Mesenchymal stem cell (in vitro differentiated cells and primary cell): ENCODE measurements at regions not wholly inside any gene's neighbourhood (a gene's known extent, or its start where the extent isn't known, plus 50 kb on each side); places are given as distances from the start of the nearest gene placed in this dataset.

Experiments used
- DNase-seq: peaks from one replicate; pipeline ENCODE4 v3.0.0-alpha.2; 2013
- H2AFZ ChIP-seq: one replicate; pipeline ENCODE4 v1.6.1; 2013; ENCODE audit warnings: low read depth, mild to moderate bottlenecking, control low read depth, inconsistent platforms, low read length, moderate library complexity
- H2AK5ac ChIP-seq: 2 replicates; pipeline ENCODE4 v1.6.1; 2013; ENCODE audit warnings: low read length, moderate library complexity, mild to moderate bottlenecking, inconsistent platforms; ENCODE audit not compliant: severe bottlenecking
- H2BK120ac ChIP-seq: one replicate; pipeline ENCODE4 v1.6.1; 2013; ENCODE audit warnings: low read depth, mild to moderate bottlenecking, inconsistent platforms, low read length, moderate library complexity
- H2BK12ac ChIP-seq, 2 experiments: one replicate each; pipeline ENCODE4 v1.6.1; 2013; ENCODE audit warnings: inconsistent platforms in 2 of 2, low read length in 2 of 2, mild to moderate bottlenecking in 2 of 2, moderate library complexity in 2 of 2, control low read depth in 1 of 2
- H2BK15ac ChIP-seq: one replicate; pipeline ENCODE4 v1.6.1; 2013; ENCODE audit warnings: mild to moderate bottlenecking, low read depth, inconsistent platforms; ENCODE audit not compliant: poor library complexity, severe bottlenecking
- H2BK5ac ChIP-seq: 2 replicates; pipeline ENCODE4 v1.6.1; 2013; ENCODE audit warnings: low read depth, mild to moderate bottlenecking, low read length, control low read depth, inconsistent platforms; ENCODE audit not compliant: poor library complexity, severe bottlenecking
- H3K14ac ChIP-seq, 2 experiments: one replicate each; pipeline ENCODE4 v1.6.1; 2013; ENCODE audit warnings: inconsistent platforms in 2 of 2, low read length in 2 of 2, control low read depth in 1 of 2, mild to moderate bottlenecking in 1 of 2, moderate library complexity in 1 of 2
- H3K18ac ChIP-seq, 2 experiments: one replicate each; pipeline ENCODE4 v1.6.1; 2013; ENCODE audit warnings: inconsistent platforms in 2 of 2, low read length in 2 of 2, control low read depth in 1 of 2, low read depth in 1 of 2, mild to moderate bottlenecking in 1 of 2
- H3K23ac ChIP-seq, 2 experiments: one replicate each; pipeline ENCODE4 v1.6.1; 2013; ENCODE audit warnings: inconsistent platforms in 2 of 2, low read length in 2 of 2, mild to moderate bottlenecking in 2 of 2, moderate library complexity in 2 of 2, control low read depth in 1 of 2
- H3K27ac ChIP-seq: 2 replicates; pipeline ENCODE4 v1.5.1; 2013; ENCODE audit warnings: mild to moderate bottlenecking, moderate library complexity, low read length, control low read depth, inconsistent platforms; ENCODE audit not compliant: poor library complexity, severe bottlenecking
- H3K27me3 ChIP-seq, 2 experiments: 2 replicates each; pipeline versions ENCODE4 v1.6.1 to v1.7.0; 2013; ENCODE audit warnings: low read length in 2 of 2, mild to moderate bottlenecking in 2 of 2, moderate library complexity in 2 of 2, control low read depth in 1 of 2, inconsistent platforms in 1 of 2; ENCODE audit not compliant: control insufficient read depth in 1 of 2, insufficient read depth in 1 of 2
- H3K36me3 ChIP-seq, 2 experiments: 2 replicates each; pipeline versions ENCODE4 v1.6.1 to v1.7.0; 2013; ENCODE audit warnings: low read length in 2 of 2, control low read depth in 1 of 2, inconsistent platforms in 1 of 2, low read depth in 1 of 2, mild to moderate bottlenecking in 1 of 2; ENCODE audit not compliant: insufficient read depth in 2 of 2, control insufficient read depth in 1 of 2
- H3K4ac ChIP-seq, 2 experiments: one replicate each; pipeline ENCODE4 v1.6.1; 2013; ENCODE audit warnings: inconsistent platforms in 2 of 2, low read length in 2 of 2, mild to moderate bottlenecking in 2 of 2, moderate library complexity in 2 of 2, control low read depth in 1 of 2, low read depth in 1 of 2
- H3K4me1 ChIP-seq: 2 replicates; pipeline ENCODE4 v1.6.1; 2013; ENCODE audit warnings: low read depth, low read length, control low read depth; ENCODE audit not compliant: control insufficient read depth, insufficient read depth
- H3K4me2 ChIP-seq: 2 replicates; pipeline ENCODE4 v1.6.1; 2013; ENCODE audit warnings: low read length, mild to moderate bottlenecking, inconsistent platforms; ENCODE audit not compliant: poor library complexity, severe bottlenecking
- H3K4me3 ChIP-seq, 2 experiments: 2 replicates each; pipeline versions ENCODE4 v1.5.1 to v1.7.0; 2013; ENCODE audit warnings: low read length in 2 of 2, mild to moderate bottlenecking in 2 of 2, control low read depth in 1 of 2, low read depth in 1 of 2; ENCODE audit not compliant: insufficient read depth in 1 of 2
- H3K79me1 ChIP-seq: replicated peaks from 2 replicates; pipeline ENCODE4 v1.6.1; 2013; ENCODE audit warnings: mild to moderate bottlenecking, control low read depth, low read length, inconsistent platforms; ENCODE audit not compliant: poor library complexity, severe bottlenecking
- H3K9ac ChIP-seq: 2 replicates; pipeline ENCODE4 v1.7.0; 2013; ENCODE audit warnings: mild to moderate bottlenecking, low read length, moderate library complexity
- H3K9me3 ChIP-seq: 2 replicates; pipeline ENCODE4 v1.7.0; 2013; ENCODE audit warnings: mild to moderate bottlenecking, low read length; ENCODE audit not compliant: control insufficient read depth
- H4K8ac ChIP-seq: one replicate; pipeline ENCODE4 v1.6.1; 2013; ENCODE audit warnings: inconsistent platforms, mild to moderate bottlenecking, low read length, moderate library complexity
- H4K91ac ChIP-seq: one replicate; pipeline ENCODE4 v1.6.1; 2013; ENCODE audit warnings: mild to moderate bottlenecking, low read length, inconsistent platforms
- WGBS: methylation state at CpG from one replicate; pipeline ENCODE4 v1.1.7; 2013; ENCODE audit warnings: mixed read lengths; 5-methylcytosine and 5-hydroxymethylcytosine counted together

- H3K9me3 ChIP-seq: no peaks in the 10 kb centered on the region
- no peak overlapping the region for H2AFZ ChIP-seq
- H4K91ac ChIP-seq: no peak overlapping the region
- no peak overlapping the region for H2AK5ac ChIP-seq
- peak overlapping the region; percentile 94 for H3K27ac ChIP-seq
- 70% methylated on average over 1 of the region's 2 CpGs for WGBS
- H3K4me2 ChIP-seq: peak overlapping the region; percentile 61
- H2BK120ac ChIP-seq: no peak overlapping the region
- peaks cover 3 to 8% of the 10 kb centered on the region in 2 experiments for H3K36me3 ChIP-seq
- no peaks in the 10 kb centered on the region for H3K27me3 ChIP-seq
- no peak overlapping the region for H2BK15ac ChIP-seq
- H3K4me3 ChIP-seq: peak overlapping the region in 1 of 2 experiments; percentile 89
- no peak overlapping the region for H3K23ac ChIP-seq
- H2BK5ac ChIP-seq: no peak overlapping the region
- no peak overlapping the region for H3K18ac ChIP-seq
- H3K4ac ChIP-seq: no peak overlapping the region
- H3K14ac ChIP-seq: no peak overlapping the region
- peaks cover 18% of the 10 kb centered on the region for H3K4me1 ChIP-seq
- no peak overlapping the region for H2BK12ac ChIP-seq
- peaks cover 3% of the 10 kb centered on the region for H3K79me1 ChIP-seq
- DNase-seq: peak; percentile 71
- peak overlapping the region; percentile 96 for H3K9ac ChIP-seq
- H4K8ac ChIP-seq: no peak overlapping the region
These were observed 222.0 kb upstream of the IL12A start for GRCh38 chr3:159766563-159767185.

- H3K27me3 ChIP-seq: no peaks in the 10 kb centered on the region
- peaks cover 8 to 13% of the 10 kb centered on the region in 2 experiments for H3K36me3 ChIP-seq
- no peak overlapping the region for H2AFZ ChIP-seq
- no peak overlapping the region for H2AK5ac ChIP-seq
- no peak overlapping the region for H3K14ac ChIP-seq
- DNase-seq: no peak
- no peak overlapping the region for H2BK5ac ChIP-seq
- no peak overlapping the region for H3K9ac ChIP-seq
- WGBS: no CpG with 5 or more reads among the region's 2 CpGs
- no peak overlapping the region for H3K4ac ChIP-seq
- H2BK15ac ChIP-seq: no peak overlapping the region
- no peak overlapping the region for H2BK120ac ChIP-seq
- H4K91ac ChIP-seq: no peak overlapping the region
- no peak overlapping the region for H3K4me3 ChIP-seq
- H4K8ac ChIP-seq: no peak overlapping the region
- H3K18ac ChIP-seq: no peak overlapping the region
- no peak overlapping the region for H3K27ac ChIP-seq
- H2BK12ac ChIP-seq: no peak overlapping the region
- H3K4me1 ChIP-seq: peaks cover 16% of the 10 kb centered on the region
- no peak overlapping the region for H3K4me2 ChIP-seq
- peaks cover 3% of the 10 kb centered on the region for H3K79me1 ChIP-seq
- no peak overlapping the region for H3K23ac ChIP-seq
- H3K9me3 ChIP-seq: no peaks in the 10 kb centered on the region
These were observed 217.6 kb upstream of the IL12A start for GRCh38 chr3:159770998-159771397.

- no peak overlapping the region for H3K9ac ChIP-seq
- H2BK12ac ChIP-seq: peak overlapping the region in 1 of 2 experiments; percentile 38
- no peak overlapping the region for H3K4ac ChIP-seq
- no peak overlapping the region for H2BK5ac ChIP-seq
- H3K27ac ChIP-seq: no peak overlapping the region
- peaks cover 8 to 16% of the 10 kb centered on the region in 2 experiments for H3K36me3 ChIP-seq
- no peak overlapping the region for H2BK120ac ChIP-seq
- peak overlapping the region in 1 of 2 experiments; percentile 12 for H3K18ac ChIP-seq
- no peak for DNase-seq
- H2AK5ac ChIP-seq: peak overlapping the region; percentile 51
- peak overlapping the region; percentile 42 for H2AFZ ChIP-seq
- no peaks in the 10 kb centered on the region for H3K9me3 ChIP-seq
- no peak overlapping the region for H2BK15ac ChIP-seq
- 97% methylated on average over 11 of the region's 11 CpGs for WGBS
- no peak overlapping the region for H3K4me2 ChIP-seq
- H3K4me3 ChIP-seq: no peak overlapping the region
- H3K23ac ChIP-seq: no peak overlapping the region
- no peak overlapping the region for H4K8ac ChIP-seq
- peaks cover 5% of the 10 kb centered on the region for H3K79me1 ChIP-seq
- no peaks in the 10 kb centered on the region for H3K27me3 ChIP-seq
- H3K14ac ChIP-seq: peak overlapping the region in 1 of 2 experiments; percentile 60
- H3K4me1 ChIP-seq: peaks cover 19% of the 10 kb centered on the region
- H4K91ac ChIP-seq: peak overlapping the region; percentile 39
These were observed 216.6 kb upstream of the IL12A start for GRCh38 chr3:159771865-159772611.

DNA sequence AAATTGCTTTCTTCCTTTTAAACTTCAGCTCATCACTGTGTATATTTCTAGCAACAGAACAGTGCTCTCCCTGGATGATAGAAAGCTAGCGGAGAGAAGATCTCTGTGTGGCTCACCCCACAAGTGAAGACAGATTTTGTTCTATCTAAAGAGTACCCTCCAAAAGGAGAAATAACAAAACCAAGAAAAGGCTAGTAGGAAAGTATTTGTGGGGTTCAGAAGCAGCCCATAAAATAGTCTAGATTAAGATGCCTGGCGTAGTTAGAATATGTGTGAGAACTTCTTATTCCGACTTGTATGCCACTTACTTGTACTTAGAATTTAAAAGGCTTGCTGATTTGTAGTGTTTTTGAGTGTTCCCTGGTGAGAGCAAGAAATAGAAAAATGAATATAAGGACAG is 214.9 kb upstream of the IL12A start:
- Histone ChIP-seq H3K4me3 (no peak overlapping the region), H2BK5ac (no peak overlapping the region), H3K9ac (no peak overlapping the region), H4K91ac (no peak overlapping the region), H3K27me3 (no peaks in the 10 kb centered on the region), H3K79me1 (peaks cover 9% of the 10 kb centered on the region), H2BK120ac (no peak overlapping the region), H3K18ac (no peak overlapping the region), H3K9me3 (no peaks in the 10 kb centered on the region), H3K4ac (no peak overlapping the region), H2BK12ac (no peak overlapping the region), H2BK15ac (no peak overlapping the region), H3K27ac (no peak overlapping the region), H3K4me1 (peaks cover 15% of the 10 kb centered on the region), H3K36me3 (peaks cover 7 to 15% of the 10 kb centered on the region in 2 experiments), H2AK5ac (no peak overlapping the region), H3K23ac (no peak overlapping the region), H2AFZ (no peak overlapping the region), H3K14ac (no peak overlapping the region), H4K8ac (no peak overlapping the region), H3K4me2 (no peak overlapping the region)
- DNase-seq: no peak
- 98% methylated on average over 2 of the region's 3 CpGs for WGBS
